PC-3 (cell line): ENCODE measurements at regions not wholly inside any gene's neighbourhood (a gene's known extent, or its start where the extent isn't known, plus 50 kb on each side); places are given as distances from the start of the nearest gene placed in this dataset.

Source experiments
- ATAC-seq: fragments of 200-7000 bp; cut with Tn5 transposase; 2 replicates; pipeline ENCODE4 v1.9.1; 2020; ENCODE audit warnings: mild to moderate bottlenecking, moderate library complexity
- BruUV-seq: library from RNA; stranded (reverse); fragments of 400-500 nt; replicated peaks from 2 replicates; lab custom pipeline; 2021; lab: Mats Ljungman, UMichigan
- CTCF ChIA-PET: fragments of 300-600 bp; sonication (Branson Sonifier 250); formaldehyde crosslinking; loops from one replicate; lab custom pipeline; 2022; ENCODE audit warnings: antibody characterized with exemption; lab: Charles Lee
- POLR2A ChIA-PET: fragments of 300-600 bp; sonication (Branson Sonifier 250); formaldehyde crosslinking; loops from one replicate; lab custom pipeline; 2022; ENCODE audit warnings: antibody characterized with exemption; ENCODE audit not compliant: unreplicated experiment; lab: Charles Lee
- DNase-seq: peaks from one replicate; pipeline ENCODE4 v3.0.0-alpha.2; 2015
- H2AFZ ChIP-seq: fragments of 300-600 bp; sonication (generic); 2 replicates; pipeline ENCODE4 v1.6.0; 2016; ENCODE audit warnings: antibody characterized with exemption, low read length
- H3F3A ChIP-seq: fragments of 300-600 bp; sonication (generic); one replicate; pipeline ENCODE4 v1.6.0; 2017; ENCODE audit warnings: antibody characterized with exemption, low read length, control low read depth, mild to moderate bottlenecking; ENCODE audit not compliant: unreplicated experiment
- H3K27ac ChIP-seq: fragments of 300-600 bp; sonication (generic); 2 replicates; pipeline ENCODE4 v1.5.1; 2016; ENCODE audit warnings: mild to moderate bottlenecking, low read length
- H3K27me3 ChIP-seq: fragments of 300-600 bp; sonication (generic); 2 replicates; pipeline ENCODE4 v1.6.1; 2016; ENCODE audit warnings: low read length, mixed read lengths
- H3K36me3 ChIP-seq: fragments of 300-600 bp; sonication (generic); 2 replicates; pipeline ENCODE4 v1.6.1; 2016; ENCODE audit warnings: low read depth, mixed run types, low read length, mixed read lengths
- H3K4me1 ChIP-seq: fragments of 300-600 bp; sonication (generic); 2 replicates; pipeline ENCODE4 v1.5.1; 2016; ENCODE audit warnings: low read length; ENCODE audit not compliant: insufficient read depth
- H3K4me2 ChIP-seq: fragments of 300-600 bp; sonication (generic); 2 replicates; pipeline ENCODE4 v1.6.0; 2016; ENCODE audit warnings: low read length
- H3K4me3 ChIP-seq: fragments of 300-600 bp; sonication (generic); 2 replicates; pipeline ENCODE4 v1.5.1; 2016; ENCODE audit warnings: mild to moderate bottlenecking, low read length, mixed read lengths
- H3K79me2 ChIP-seq: fragments of 300-600 bp; sonication (generic); 2 replicates; pipeline ENCODE4 v1.6.1; 2017; ENCODE audit warnings: low read length, mixed read lengths
- H3K9ac ChIP-seq: fragments of 300-600 bp; sonication (generic); 2 replicates; pipeline ENCODE4 v1.6.0; 2016; ENCODE audit warnings: mild to moderate bottlenecking, low read length
- H3K9me2 ChIP-seq: fragments of 300-600 bp; sonication (generic); replicated peaks from 2 replicates; pipeline ENCODE4 v1.6.1; 2016; ENCODE audit warnings: mixed run types, low read length, mixed read lengths
- H3K9me3 ChIP-seq: fragments of 300-600 bp; sonication (generic); 2 replicates; pipeline ENCODE4 v1.6.1; 2016; ENCODE audit warnings: low read length, mixed read lengths
- H4K20me1 ChIP-seq: fragments of 300-600 bp; sonication (generic); 2 replicates; pipeline ENCODE4 v1.6.1; 2016; ENCODE audit warnings: low read length, mixed read lengths
- CTCF ChIP-seq: fragments of 300-600 bp; sonication (generic); conservative IDR thresholded peaks from 2 replicates; pipeline ENCODE4 v1.5.1; 2017; ENCODE audit warnings: antibody characterized with exemption, low read depth, mild to moderate bottlenecking, low read length
- EZH2 ChIP-seq: fragments of 300-600 bp; sonication (generic); IDR thresholded peaks from one replicate; pipeline ENCODE4 v1.6.1; 2017; ENCODE audit warnings: antibody characterized with exemption, mild to moderate bottlenecking, low read length; ENCODE audit not compliant: unreplicated experiment
- EZH2phosphoT487 ChIP-seq: fragments of 300-600 bp; sonication (generic); IDR thresholded peaks from 2 replicates; pipeline ENCODE4 v1.6.1; 2018; ENCODE audit warnings: mild to moderate bottlenecking, antibody characterized with exemption, low read length, borderline replicate concordance
- intact Hi-C: fragments of 100-400 bp; cut with micrococcal nuclease; formaldehyde crosslinking; loops from 2 replicates; pipeline ENCODE4 v1.9.0; 2023

GRCh38 chr21:20106368-20106767 is 891.8 kb upstream of the NCAM2 start:
- Histone ChIP-seq H3K9me3 (0 out of 2 replicates have a peak, but pooled peaks cover 3% of the 10 kb centered on the region), H3F3A (no peaks in the 10 kb centered on the region), H3K4me2 (no peak overlapping the region), H2AFZ (no peak overlapping the region), H3K9ac (no peak overlapping the region), H3K4me3 (no peak overlapping the region), H3K27me3 (no peaks in the 10 kb centered on the region), H3K36me3 (no peaks in the 10 kb centered on the region), H3K4me1 (no peaks in the 10 kb centered on the region), H3K27ac (no peak overlapping the region), H3K79me2 (no peaks in the 10 kb centered on the region), H4K20me1 (no peaks in the 10 kb centered on the region), H3K9me2 (no peaks in the 10 kb centered on the region)
- TF ChIP-seq CTCF (no peak), EZH2phosphoT487 (no peak), EZH2 (no peak)
- ChIA-PET POLR2A (no interaction called here), CTCF (no interaction called here)
- DNase-seq (no peak), ATAC-seq (no peak)
- intact Hi-C loops, result no loop called here
- BruUV-seq, result no TSS peak

- BruUV-seq, result no TSS peak
- Histone ChIP-seq H3K4me1 (no peaks in the 10 kb centered on the region), H3K9me2 (no peaks in the 10 kb centered on the region), H2AFZ (no peak overlapping the region), H3K9me3 (0 out of 2 replicates have a peak, but pooled peaks cover 3% of the 10 kb centered on the region), H3K27ac (no peak overlapping the region), H3K4me2 (no peak overlapping the region), H3K9ac (no peak overlapping the region), H3K4me3 (no peak overlapping the region), H3K27me3 (no peaks in the 10 kb centered on the region), H3K36me3 (no peaks in the 10 kb centered on the region), H3F3A (no peaks in the 10 kb centered on the region), H4K20me1 (no peaks in the 10 kb centered on the region), H3K79me2 (no peaks in the 10 kb centered on the region)
- ChIA-PET CTCF (no interaction called here), POLR2A (no interaction called here)
- no peak for TF ChIP-seq CTCF
- TF ChIP-seq EZH2, result no peak
- no peak for TF ChIP-seq EZH2phosphoT487
- ATAC-seq (no peak), DNase-seq (no peak)
- intact Hi-C loops, result no loop called here
These were observed 890.2 kb upstream of the NCAM2 start for GRCh38 chr21:20108016-20108415.

- 0 out of 2 replicates have a peak, but pooled peaks cover 3% of the 10 kb centered on the region for H3K9me3 ChIP-seq
These were observed 889.2 kb upstream of the NCAM2 start for GRCh38 chr21:20108976-20109540.

More at GRCh38 chr21:20108976-20109540, 889.2 kb upstream of the NCAM2 start:
- Histone ChIP-seq H3K4me2 (no peak overlapping the region), H3F3A (no peaks in the 10 kb centered on the region), H3K9me2 (no peaks in the 10 kb centered on the region), H3K9ac (no peak overlapping the region), H3K4me1 (no peaks in the 10 kb centered on the region), H3K27me3 (no peaks in the 10 kb centered on the region), H2AFZ (no peak overlapping the region), H3K27ac (no peak overlapping the region), H4K20me1 (no peaks in the 10 kb centered on the region), H3K79me2 (no peaks in the 10 kb centered on the region), H3K4me3 (no peak overlapping the region), H3K36me3 (no peaks in the 10 kb centered on the region)
- ATAC-seq (no peak), DNase-seq (no peak)
- intact Hi-C loops, result no loop called here
- BruUV-seq, result no TSS peak
- no peak for TF ChIP-seq EZH2
- TF ChIP-seq CTCF, result no peak
- no peak for TF ChIP-seq EZH2phosphoT487
- CTCF ChIA-PET, result no interaction called here
- POLR2A ChIA-PET, result no interaction called here
